Activated CD8-positive, alpha-beta T cell treated with anti-CD3 and anti-CD28 coated beads for 36 hours (primary cell): ENCODE measurements at regions not wholly inside any gene's neighbourhood (a gene's known extent, or its start where the extent isn't known, plus 50 kb on each side); places are given as distances from the start of the nearest gene placed in this dataset.

Experiments
- ATAC-seq: fragments of 200-7000 bp; cut with Tn5 transposase; one replicate; pipeline ENCODE4 v1.10.0; 2021; ENCODE audit warnings: mild to moderate bottlenecking, moderate library complexity
- CTCF ChIA-PET: fragments of 350-600 bp; sonication (Branson Sonifier 250); formaldehyde crosslinking; loops from one replicate; lab custom pipeline; 2021; ENCODE audit warnings: antibody characterized with exemption; lab: Charles Lee
- POLR2A ChIA-PET: fragments of 350-600 bp; sonication (Branson Sonifier 250); formaldehyde crosslinking; loops from one replicate; lab custom pipeline; 2021; ENCODE audit warnings: antibody characterized with exemption; lab: Charles Lee
- DNase-seq: peaks from one replicate; pipeline ENCODE4 v3.0.0-alpha.2; 2020
- H3K27ac Mint-ChIP-seq: one replicate; pipeline ENCODE4 v1.8.0; 2021; ENCODE audit warnings: mild to moderate bottlenecking, mixed read lengths
- H3K27me3 Mint-ChIP-seq: one replicate; pipeline ENCODE4 v1.8.0; 2021; ENCODE audit warnings: mixed read lengths
- H3K36me3 Mint-ChIP-seq: one replicate; pipeline ENCODE4 v1.8.0; 2021; ENCODE audit warnings: low read depth, mixed read lengths
- H3K4me1 Mint-ChIP-seq: one replicate; pipeline ENCODE4 v1.8.0; 2021; ENCODE audit warnings: low read depth, mixed read lengths
- H3K4me3 Mint-ChIP-seq: one replicate; pipeline ENCODE4 v1.8.0; 2021; ENCODE audit warnings: mild to moderate bottlenecking, moderate library complexity, mixed read lengths
- H3K9me3 Mint-ChIP-seq: one replicate; pipeline ENCODE4 v1.8.0; 2021; ENCODE audit warnings: mixed read lengths
- CTCF ChIP-seq: fragments of 200-600 bp; IDR thresholded peaks from one replicate; pipeline ENCODE4 v1.8.0; 2022; ENCODE audit warnings: antibody characterized with exemption, mild to moderate bottlenecking
- intact Hi-C: fragments of 100-400 bp; cut with micrococcal nuclease; formaldehyde crosslinking; loops from one replicate; pipeline ENCODE4 v1.10.0; 2022

- Mint-ChIP-seq H3K27me3 (peaks cover 3% of the 10 kb centered on the region), H3K36me3 (no peaks in the 10 kb centered on the region), H3K4me3 (no peak overlapping the region), H3K9me3 (no peaks in the 10 kb centered on the region), H3K4me1 (no peaks in the 10 kb centered on the region), H3K27ac (no peak overlapping the region)
- ATAC-seq: no peak
- ChIA-PET POLR2A (no interaction called here), CTCF (no interaction called here)
- TF ChIP-seq CTCF: no peak
- no peak for DNase-seq
- intact Hi-C loops: no loop called here
Observed at GRCh38 chr2:180690611-180691010, 289.8 kb upstream of the UBE2E3 start.

GRCh38 chr2:180682871-180683270 is 297.5 kb upstream of the UBE2E3 start:
- POLR2A ChIA-PET: no interaction called here
- no peaks in the 10 kb centered on the region for H3K4me1 Mint-ChIP-seq
- ATAC-seq (no peak), DNase-seq (no peak)
- CTCF ChIA-PET: no interaction called here
- H3K27me3 Mint-ChIP-seq: peaks cover 11% of the 10 kb centered on the region
- H3K36me3 Mint-ChIP-seq: no peaks in the 10 kb centered on the region
- no peak for TF ChIP-seq CTCF
- no peak overlapping the region for H3K4me3 Mint-ChIP-seq
- no peak overlapping the region for H3K27ac Mint-ChIP-seq
- H3K9me3 Mint-ChIP-seq: no peaks in the 10 kb centered on the region
- intact Hi-C loops: no loop called here

- no peak for TF ChIP-seq CTCF
- CTCF ChIA-PET: interaction anchor here (0.7 kb wide), 1 partner anchor 9 kb away, joined by 3 read pairs; no protein-coding TSS in a partner anchor
- no peak overlapping the region for H3K27ac Mint-ChIP-seq
Observed at GRCh38 chr2:180679693-180680092, 300.7 kb upstream of the UBE2E3 start.

GRCh38 chr2:180678625-180678972 is 301.8 kb upstream of the UBE2E3 start:
- intact Hi-C loops: no loop called here
- H3K4me3 Mint-ChIP-seq: no peak overlapping the region

More at GRCh38 chr2:180679693-180680092, 300.7 kb upstream of the UBE2E3 start:
- POLR2A ChIA-PET: no interaction called here
- intact Hi-C loops: no loop called here
- Mint-ChIP-seq H3K36me3 (no peaks in the 10 kb centered on the region), H3K4me1 (no peaks in the 10 kb centered on the region), H3K27me3 (peaks cover 14% of the 10 kb centered on the region), H3K9me3 (no peaks in the 10 kb centered on the region), H3K4me3 (no peak overlapping the region)
- no peak for ATAC-seq
- DNase-seq: no peak

More at GRCh38 chr2:180678625-180678972, 301.8 kb upstream of the UBE2E3 start:
- Mint-ChIP-seq H3K27me3 (peaks cover 14% of the 10 kb centered on the region), H3K36me3 (no peaks in the 10 kb centered on the region), H3K27ac (no peak overlapping the region), H3K4me1 (no peaks in the 10 kb centered on the region), H3K9me3 (no peaks in the 10 kb centered on the region)
- CTCF ChIA-PET: no interaction called here
- TF ChIP-seq CTCF: no peak
- ATAC-seq: no peak
- POLR2A ChIA-PET: no interaction called here
- no peak for DNase-seq
